ENCODE measurements at regions not wholly inside any gene's neighbourhood (a gene's known extent, or its start where the extent isn't known, plus 50 kb on each side); places are given as distances from the start of the nearest gene placed in this dataset.
"Not testable (repeated sequence)": the region's sequence is repeated elsewhere in the genome, so short reads cannot be mapped to it uniquely, and the experiment has no call there.

GRCh38 chr6:19705606-19706005 lies 131.6 kb upstream of the ID4 start:
- no peaks in the 10 kb centered on the region for H3K4me1 Mint-ChIP-seq (ENCODE audit: low read depth)
- no peak for DNase-seq (ENCODE audit: low spot score)

DNA sequence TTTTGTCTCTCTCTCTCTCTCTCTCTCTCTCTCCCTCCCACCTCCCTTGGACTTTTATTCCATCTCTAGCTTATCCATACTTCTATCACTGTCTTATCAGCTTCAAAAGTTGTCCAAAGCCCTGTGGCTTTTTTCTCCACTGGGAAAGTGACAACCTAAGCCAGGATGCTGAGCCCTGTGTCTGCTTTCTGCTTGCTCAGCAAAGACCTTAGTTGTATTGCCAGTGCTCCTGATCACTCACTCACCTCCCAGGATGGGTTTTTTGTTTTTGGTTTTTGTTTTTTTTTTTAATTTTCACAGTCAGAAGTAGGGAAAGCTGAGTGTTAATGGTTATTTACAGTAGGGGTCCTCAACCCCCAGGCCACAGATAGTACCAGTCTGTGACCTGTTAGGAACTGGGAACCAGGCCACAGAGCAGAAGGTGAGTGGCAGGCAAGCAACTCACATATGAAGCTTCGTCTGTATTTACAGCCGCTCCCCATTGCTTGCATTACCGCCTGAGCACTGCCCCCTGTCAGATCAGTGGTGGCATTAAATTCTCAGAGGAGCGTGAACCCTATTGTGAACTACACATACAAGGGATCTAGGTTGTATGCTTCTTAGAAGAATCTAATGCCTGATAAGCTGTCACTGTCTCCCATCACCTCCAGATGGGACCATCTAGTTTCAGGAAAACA lies 125.0 kb upstream of the ID4 start:
- Mint-ChIP-seq H3K9me3 (no peaks in the 10 kb centered on the region), H3K4me3 (no peak overlapping the region), H3K4me1 (ENCODE audit: low read depth) (no peaks in the 10 kb centered on the region), H3K36me3 (ENCODE audit: low read depth) (no peaks in the 10 kb centered on the region), H3K27ac (no peak overlapping the region), H3K27me3 (ENCODE audit: low read depth) (no peaks in the 10 kb centered on the region)
- DNase-seq (ENCODE audit: low spot score) = no peak

More at GRCh38 chr6:19705606-19706005, 131.6 kb upstream of the ID4 start:
- Mint-ChIP-seq H3K36me3 (ENCODE audit: low read depth) (no peaks in the 10 kb centered on the region), H3K27ac (no peak overlapping the region), H3K27me3 (ENCODE audit: low read depth) (no peaks in the 10 kb centered on the region), H3K4me3 (no peak overlapping the region), H3K9me3 (no peaks in the 10 kb centered on the region)

DNA sequence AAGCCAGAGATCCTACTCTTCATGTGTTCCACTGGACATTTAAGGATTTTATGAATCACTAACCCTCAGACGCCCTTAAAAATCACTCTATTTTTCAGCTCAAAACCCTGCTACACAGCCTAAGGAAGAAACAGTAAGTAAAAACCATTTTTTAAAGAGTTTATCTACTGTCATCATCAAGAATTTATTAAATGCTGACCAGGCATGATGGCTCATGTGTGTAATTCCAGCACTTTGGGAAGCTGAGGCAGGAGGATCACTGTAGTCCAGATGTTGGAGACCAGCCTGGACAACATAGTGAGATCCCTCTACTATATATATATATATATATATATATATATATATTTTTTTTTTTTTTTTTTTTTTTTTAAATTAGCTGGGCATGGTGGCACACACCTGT lies 124.2 kb upstream of the ID4 start:
- H3K36me3 Mint-ChIP-seq (ENCODE audit: low read depth) = no peaks in the 10 kb centered on the region
- no peak overlapping the region for H3K27ac Mint-ChIP-seq
- DNase-seq (ENCODE audit: low spot score) = no peak
- no peaks in the 10 kb centered on the region for H3K27me3 Mint-ChIP-seq (ENCODE audit: low read depth)
- no peaks in the 10 kb centered on the region for H3K9me3 Mint-ChIP-seq
- H3K4me3 Mint-ChIP-seq = no peak overlapping the region
- no peaks in the 10 kb centered on the region for H3K4me1 Mint-ChIP-seq (ENCODE audit: low read depth)

DNA sequence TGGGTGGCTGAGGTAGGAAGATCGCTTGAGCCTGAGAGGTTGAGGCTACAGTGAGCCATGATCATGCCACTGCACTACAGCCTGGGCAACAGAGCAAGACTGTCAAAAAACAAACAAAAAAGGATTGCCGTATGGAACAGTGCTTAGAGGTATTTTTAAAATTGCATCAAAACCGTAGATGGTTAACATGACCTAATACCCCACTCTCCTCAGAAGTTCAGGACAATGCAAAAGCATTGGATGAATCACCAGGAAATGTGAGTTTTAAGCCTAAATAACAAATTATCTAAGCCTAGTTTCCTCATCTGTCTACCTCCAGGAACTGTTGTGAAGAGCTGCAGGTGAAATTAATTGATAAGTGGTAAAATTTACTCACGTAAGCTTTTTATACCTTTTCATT lies 123.8 kb upstream of the ID4 start:
- H3K9me3 Mint-ChIP-seq = no peaks in the 10 kb centered on the region
- no peak for DNase-seq (ENCODE audit: low spot score)
- no peak overlapping the region for H3K4me3 Mint-ChIP-seq
- H3K4me1 Mint-ChIP-seq (ENCODE audit: low read depth) = no peaks in the 10 kb centered on the region
- no peaks in the 10 kb centered on the region for H3K36me3 Mint-ChIP-seq (ENCODE audit: low read depth)
- no peaks in the 10 kb centered on the region for H3K27me3 Mint-ChIP-seq (ENCODE audit: low read depth)
- H3K27ac Mint-ChIP-seq = no peak overlapping the region

DNA sequence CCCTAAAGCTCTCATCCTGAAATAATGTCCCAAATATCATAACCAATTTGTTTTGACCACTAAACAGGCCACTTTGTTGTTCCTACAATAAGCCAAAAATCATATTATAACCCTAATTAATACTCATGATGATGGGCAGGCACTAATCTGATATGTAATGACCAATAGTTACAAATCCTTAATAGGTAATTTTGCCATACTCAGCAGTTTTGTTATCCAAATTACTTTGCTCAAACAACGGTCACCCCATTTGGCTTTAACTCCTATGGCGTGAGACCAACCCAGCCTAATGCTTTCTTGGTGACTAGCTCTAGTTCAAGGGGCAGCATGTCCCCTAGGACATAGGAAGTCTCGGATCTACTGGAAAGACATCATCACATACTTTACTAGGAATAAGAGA lies 123.2 kb upstream of the ID4 start:
- no peaks in the 10 kb centered on the region for H3K4me1 Mint-ChIP-seq (ENCODE audit: low read depth)
- no peak for DNase-seq (ENCODE audit: low spot score)
- H3K9me3 Mint-ChIP-seq = no peaks in the 10 kb centered on the region
- H3K4me3 Mint-ChIP-seq = no peak overlapping the region
- no peaks in the 10 kb centered on the region for H3K36me3 Mint-ChIP-seq (ENCODE audit: low read depth)
- H3K27ac Mint-ChIP-seq = no peak overlapping the region
- H3K27me3 Mint-ChIP-seq (ENCODE audit: low read depth) = no peaks in the 10 kb centered on the region

GRCh38 chr6:19714434-19715166 lies 122.6 kb upstream of the ID4 start:
- Mint-ChIP-seq H3K4me3 (no peak overlapping the region), H3K36me3 (ENCODE audit: low read depth) (no peaks in the 10 kb centered on the region), H3K4me1 (ENCODE audit: low read depth) (no peaks in the 10 kb centered on the region), H3K27me3 (ENCODE audit: low read depth) (no peaks in the 10 kb centered on the region), H3K27ac (no peak overlapping the region), H3K9me3 (no peaks in the 10 kb centered on the region)
- DNase-seq (ENCODE audit: low spot score) = no peak

- Mint-ChIP-seq H3K4me3 (no peak overlapping the region), H3K4me1 (ENCODE audit: low read depth) (no peaks in the 10 kb centered on the region), H3K36me3 (ENCODE audit: low read depth) (no peaks in the 10 kb centered on the region), H3K27ac (no peak overlapping the region), H3K27me3 (ENCODE audit: low read depth) (no peaks in the 10 kb centered on the region), H3K9me3 (no peaks in the 10 kb centered on the region)
- DNase-seq (ENCODE audit: low spot score) = no peak
These were observed 122.0 kb upstream of the ID4 start for GRCh38 chr6:19715167-19715551.

DNA sequence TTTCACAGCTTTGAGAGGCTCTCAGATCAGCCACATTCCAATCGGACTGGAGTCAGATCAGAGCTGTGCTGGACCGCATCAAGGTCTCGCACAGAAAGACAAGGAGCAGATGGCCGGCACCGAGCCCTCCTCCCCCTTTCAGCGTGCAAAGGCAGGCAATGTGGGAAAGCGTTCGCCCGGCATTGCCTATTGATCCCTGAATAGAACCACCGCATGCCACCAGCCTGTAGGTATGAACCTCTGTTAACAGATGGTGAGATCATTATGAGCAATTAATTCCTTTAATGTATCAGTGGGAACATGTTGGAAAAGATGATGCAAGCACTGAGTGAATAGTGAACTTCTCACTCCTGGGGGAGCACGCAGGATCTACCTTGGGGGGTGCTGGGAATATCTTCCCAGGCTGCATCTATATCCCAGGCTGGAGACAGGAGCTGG lies 117.5 kb upstream of the ID4 start:
- Mint-ChIP-seq H3K4me1 (ENCODE audit: low read depth) (no peaks in the 10 kb centered on the region), H3K4me3 (no peak overlapping the region), H3K27ac (no peak overlapping the region), H3K9me3 (no peaks in the 10 kb centered on the region), H3K27me3 (ENCODE audit: low read depth) (no peaks in the 10 kb centered on the region), H3K36me3 (ENCODE audit: low read depth) (no peaks in the 10 kb centered on the region)
- DNase-seq (ENCODE audit: low spot score) = no peak

- no peak overlapping the region for H3K4me3 Mint-ChIP-seq
- no peak for DNase-seq (ENCODE audit: low spot score)
- H3K4me1 Mint-ChIP-seq (ENCODE audit: low read depth) = no peaks in the 10 kb centered on the region
- H3K27me3 Mint-ChIP-seq (ENCODE audit: low read depth) = no peaks in the 10 kb centered on the region
- H3K9me3 Mint-ChIP-seq = no peaks in the 10 kb centered on the region
- H3K36me3 Mint-ChIP-seq (ENCODE audit: low read depth) = no peaks in the 10 kb centered on the region
- H3K27ac Mint-ChIP-seq = no peak overlapping the region
These were observed 115.3 kb upstream of the ID4 start for GRCh38 chr6:19721766-19722377.

DNA sequence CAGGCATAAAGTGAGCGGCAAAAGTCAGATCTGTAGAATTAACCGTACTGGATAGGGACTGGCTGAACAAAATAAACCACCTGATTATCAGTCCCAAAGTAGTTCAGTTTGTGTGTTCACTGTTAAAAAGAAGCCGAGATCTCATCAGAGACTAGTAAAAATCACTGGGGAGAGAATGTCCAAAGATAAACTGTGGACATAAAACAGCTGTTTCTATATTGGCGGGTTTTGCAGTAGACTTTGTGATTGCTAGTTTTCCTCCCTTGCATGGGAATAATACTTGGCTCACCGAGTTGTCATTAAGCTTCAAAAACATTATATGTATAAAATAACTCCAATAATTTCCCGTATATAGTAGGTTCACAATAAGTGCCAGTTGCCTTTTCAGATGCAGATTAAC lies 114.2 kb upstream of the ID4 start:
- H3K4me1 Mint-ChIP-seq (ENCODE audit: low read depth) = no peaks in the 10 kb centered on the region
- no peak overlapping the region for H3K27ac Mint-ChIP-seq
- H3K27me3 Mint-ChIP-seq (ENCODE audit: low read depth) = no peaks in the 10 kb centered on the region
- no peak overlapping the region for H3K4me3 Mint-ChIP-seq
- no peaks in the 10 kb centered on the region for H3K9me3 Mint-ChIP-seq
- H3K36me3 Mint-ChIP-seq (ENCODE audit: low read depth) = no peaks in the 10 kb centered on the region
- no peak for DNase-seq (ENCODE audit: low spot score)

DNA sequence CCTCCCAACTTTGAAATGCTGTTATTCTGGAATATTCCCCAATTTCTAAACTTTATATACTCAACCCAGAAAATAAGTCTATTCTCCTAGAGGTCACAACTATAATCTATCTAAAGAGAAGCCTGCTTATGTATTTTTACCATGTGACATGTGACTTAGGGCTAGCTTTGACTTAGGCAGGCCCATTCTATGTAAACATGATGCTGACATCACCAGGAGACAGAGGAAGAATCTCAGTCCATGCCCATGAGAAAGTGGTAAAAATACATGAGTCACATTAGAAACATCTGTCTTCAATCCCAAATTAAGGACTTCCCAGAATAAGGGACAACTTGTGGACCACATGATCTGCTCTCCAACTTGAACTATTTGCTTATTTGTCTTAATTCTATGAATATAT lies 113.6 kb upstream of the ID4 start:
- H3K4me1 Mint-ChIP-seq (ENCODE audit: low read depth) = no peaks in the 10 kb centered on the region
- H3K27ac Mint-ChIP-seq = no peak overlapping the region
- no peaks in the 10 kb centered on the region for H3K27me3 Mint-ChIP-seq (ENCODE audit: low read depth)
- no peak overlapping the region for H3K4me3 Mint-ChIP-seq
- no peaks in the 10 kb centered on the region for H3K36me3 Mint-ChIP-seq (ENCODE audit: low read depth)
- H3K9me3 Mint-ChIP-seq = no peaks in the 10 kb centered on the region
- no peak for DNase-seq (ENCODE audit: low spot score)

DNA sequence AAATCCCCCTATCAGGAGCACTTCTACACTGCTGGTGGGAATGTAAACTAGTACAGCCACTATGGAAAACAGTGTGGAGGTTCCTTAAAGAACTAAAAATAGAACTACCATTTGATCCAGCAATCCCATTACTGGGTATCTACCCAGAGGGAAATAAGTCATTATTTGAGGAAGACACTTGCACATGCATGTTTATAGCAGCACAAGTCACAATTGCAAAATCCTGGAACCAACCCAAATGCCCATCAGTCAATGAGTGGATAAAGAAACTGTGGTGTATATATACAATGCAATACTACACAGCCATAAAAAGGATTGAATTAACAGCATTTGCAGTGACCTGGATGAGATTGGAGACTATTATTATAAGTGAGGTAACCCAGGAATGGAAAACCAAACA lies 111.7 kb upstream of the ID4 start:
- not testable (repeated sequence) for H3K27ac Mint-ChIP-seq; H3K36me3 Mint-ChIP-seq (ENCODE audit: low read depth); DNase-seq (ENCODE audit: low spot score); H3K4me1 Mint-ChIP-seq (ENCODE audit: low read depth); H3K4me3 Mint-ChIP-seq; H3K9me3 Mint-ChIP-seq; H3K27me3 Mint-ChIP-seq (ENCODE audit: low read depth)

DNA sequence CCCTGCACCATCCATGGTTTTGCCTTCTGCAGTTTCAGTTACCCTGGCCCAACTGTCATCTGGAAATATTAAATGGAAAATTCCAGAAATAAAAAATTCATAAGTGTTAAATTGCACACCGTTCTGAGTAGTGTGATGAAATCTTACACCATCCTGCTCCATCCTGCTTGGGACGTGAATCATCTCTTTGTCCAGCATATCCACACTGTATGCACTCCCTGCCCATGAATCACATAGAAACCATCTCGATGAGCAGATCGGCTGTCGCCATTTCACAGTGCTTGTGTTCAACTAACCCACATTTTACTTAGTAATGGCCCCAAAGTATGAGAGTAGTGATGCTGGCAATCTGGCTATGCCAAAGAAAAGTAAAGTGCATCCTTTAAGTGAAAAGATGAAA lies 105.9 kb upstream of the ID4 start:
- Mint-ChIP-seq H3K4me3 (no peak overlapping the region), H3K27me3 (ENCODE audit: low read depth) (no peaks in the 10 kb centered on the region), H3K36me3 (ENCODE audit: low read depth) (no peaks in the 10 kb centered on the region), H3K4me1 (ENCODE audit: low read depth) (no peaks in the 10 kb centered on the region), H3K27ac (no peak overlapping the region), H3K9me3 (no peaks in the 10 kb centered on the region)
- DNase-seq (ENCODE audit: low spot score) = no peak

GRCh38 chr6:19734061-19734460 lies 103.1 kb upstream of the ID4 start:
- H3K9me3 Mint-ChIP-seq = no peaks in the 10 kb centered on the region
- no peaks in the 10 kb centered on the region for H3K36me3 Mint-ChIP-seq (ENCODE audit: low read depth)
- no peak overlapping the region for H3K27ac Mint-ChIP-seq
- no peak for DNase-seq (ENCODE audit: low spot score)
- H3K4me1 Mint-ChIP-seq (ENCODE audit: low read depth) = no peaks in the 10 kb centered on the region
- no peak overlapping the region for H3K4me3 Mint-ChIP-seq
- no peaks in the 10 kb centered on the region for H3K27me3 Mint-ChIP-seq (ENCODE audit: low read depth)

Measured in T-helper 2 cell treated with Interferon-gamma antibody and Interleukin-4, amounts not matched to agents 5 μg/mL and 100 μg/mL, for 36 hours (primary cell).